HG03039 (cell line): ENCODE measurements at regions not wholly inside any gene's neighbourhood (a gene's known extent, or its start where the extent isn't known, plus 50 kb on each side); places are given as distances from the start of the nearest gene placed in this dataset.

Experiments
- ATAC-seq: cut with Tn5 transposase; IDR thresholded peaks from one replicate; pipeline ENCODE4 v1.9.1; 2021; ENCODE audit warnings: mild to moderate bottlenecking, moderate library complexity; ENCODE audit not compliant: unreplicated experiment

DNA sequence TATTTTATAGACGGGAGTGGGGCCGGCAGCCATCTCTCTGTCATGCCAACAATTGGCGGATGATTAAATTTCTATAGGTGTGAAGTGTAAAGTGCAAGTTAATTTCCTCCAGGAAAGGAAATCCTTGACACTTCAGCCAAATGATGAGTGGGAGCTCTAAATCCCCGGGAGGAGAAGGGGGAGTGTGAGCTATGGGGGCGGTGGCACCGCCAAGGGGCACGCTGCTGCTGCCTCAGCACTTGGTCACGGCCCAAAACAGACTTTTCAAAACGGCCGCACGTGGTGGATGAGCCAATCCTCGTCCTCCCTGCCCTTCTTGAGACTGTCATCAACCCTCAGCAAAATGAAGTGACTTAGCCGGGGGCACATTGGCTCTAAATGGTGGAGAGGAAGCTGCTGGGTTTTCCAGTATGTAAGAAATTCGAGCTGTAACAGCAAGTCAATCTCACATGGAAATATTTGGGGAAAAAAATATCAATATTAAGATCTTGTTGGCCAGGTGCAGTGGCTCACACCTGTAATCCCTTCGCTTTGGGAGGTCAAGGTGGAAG, 200.8 kb downstream of the TFCP2L1 start:
- no peak for ATAC-seq

DNA sequence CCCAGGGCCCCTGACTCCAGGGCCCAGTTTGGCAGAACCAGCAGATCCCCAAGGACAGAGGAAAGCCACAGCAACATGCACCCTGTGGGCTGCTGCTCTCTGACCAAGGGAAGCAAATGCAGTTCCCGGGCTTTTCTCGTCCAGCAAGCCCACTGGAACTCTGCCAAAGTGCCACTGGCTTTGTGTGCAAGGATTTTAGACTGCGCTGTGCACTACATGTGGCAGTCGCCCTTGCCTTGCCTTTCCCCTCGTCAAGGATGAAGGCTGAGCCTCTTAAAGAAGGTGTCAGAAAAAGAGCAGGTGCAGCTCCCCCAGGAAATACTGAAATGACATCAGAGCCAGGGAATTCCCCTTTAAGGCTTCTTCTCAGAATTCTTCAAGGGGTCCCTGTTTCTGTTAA, 199.2 kb downstream of the TFCP2L1 start:
- no peak for ATAC-seq

DNA sequence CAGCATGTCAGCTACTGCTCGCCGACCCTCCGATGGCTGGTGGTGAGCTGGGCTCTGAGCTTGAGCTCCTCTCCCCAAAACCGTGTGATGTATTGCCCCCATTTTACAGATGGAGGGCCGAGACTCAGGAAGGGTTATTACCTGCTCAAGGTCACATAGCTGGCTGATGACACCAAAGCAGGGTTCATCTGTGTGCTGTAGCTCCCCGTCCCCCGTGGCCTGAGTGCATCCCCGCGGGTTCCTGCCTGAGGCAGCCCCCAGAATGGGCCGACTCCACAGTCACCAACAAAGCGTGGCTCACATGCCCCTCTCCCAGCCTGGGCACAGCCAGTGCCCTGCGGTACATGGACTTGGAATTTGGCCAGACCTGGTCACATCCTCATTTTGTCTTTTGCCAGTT, 198.6 kb downstream of the TFCP2L1 start:
- no peak for ATAC-seq

DNA sequence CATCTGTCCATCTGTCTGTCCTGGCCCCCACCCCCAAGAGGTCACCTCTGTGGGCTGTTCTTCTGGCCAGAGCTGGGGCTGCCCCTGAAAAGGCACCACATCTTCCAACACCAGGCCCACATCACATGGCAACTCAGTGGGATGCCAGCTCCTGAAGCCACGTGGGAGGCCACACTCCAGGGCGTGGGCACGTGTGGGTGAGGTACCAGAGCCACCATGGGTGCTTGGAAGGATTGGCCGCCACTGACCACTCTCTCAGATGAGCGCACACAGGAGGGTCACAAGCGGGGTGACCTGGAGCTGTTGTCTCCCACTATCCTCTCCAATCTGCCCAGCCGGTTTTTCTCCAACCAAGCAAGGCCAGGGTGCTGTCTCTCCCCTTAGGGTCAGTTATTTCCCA, 197.9 kb downstream of the TFCP2L1 start:
- no peak for ATAC-seq

DNA sequence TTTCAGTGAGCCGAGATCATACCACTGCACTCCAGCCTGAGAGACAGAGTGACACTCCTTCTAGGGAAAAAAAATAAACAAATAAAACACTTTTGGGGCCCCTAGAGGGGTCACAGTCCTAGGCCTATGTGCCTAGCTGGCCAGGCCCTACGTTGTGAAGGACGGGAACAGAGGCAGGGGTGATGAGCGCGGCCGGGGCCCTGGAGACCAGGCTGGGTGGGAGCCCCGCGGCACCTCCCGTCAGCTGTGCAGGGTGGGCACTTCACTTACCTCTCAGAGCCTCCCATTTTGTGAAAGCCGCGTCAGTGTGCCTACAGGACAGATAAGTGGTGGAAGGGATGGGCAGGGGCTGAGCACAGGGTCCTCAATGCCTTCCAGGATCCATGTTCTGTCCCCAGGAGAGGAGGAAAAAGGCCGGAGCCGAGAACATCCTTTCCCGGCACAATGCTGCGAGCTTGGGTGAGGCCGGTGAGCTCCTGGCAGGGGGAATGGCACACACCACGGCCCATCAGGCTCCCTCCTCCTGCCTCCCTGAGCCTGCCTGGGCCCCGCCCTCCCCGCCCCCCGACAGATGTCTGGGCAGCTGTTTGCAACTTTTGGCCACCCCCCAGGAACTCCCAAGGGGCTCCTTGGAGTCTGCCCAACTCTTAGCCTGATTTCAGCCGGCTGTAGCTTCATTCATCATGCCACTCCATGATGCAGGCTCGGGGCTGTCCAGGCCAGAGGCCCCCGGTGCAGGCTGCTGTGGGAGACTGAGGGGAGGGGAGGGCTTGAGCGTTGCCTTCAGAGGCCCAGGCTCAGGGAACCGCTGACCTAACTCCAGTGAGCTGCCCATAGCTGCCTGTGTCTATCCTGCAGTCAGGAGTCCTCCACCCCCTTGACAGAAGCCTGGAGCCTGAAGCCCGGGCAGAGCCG, 196.5 kb downstream of the TFCP2L1 start:
- no peak for ATAC-seq

DNA sequence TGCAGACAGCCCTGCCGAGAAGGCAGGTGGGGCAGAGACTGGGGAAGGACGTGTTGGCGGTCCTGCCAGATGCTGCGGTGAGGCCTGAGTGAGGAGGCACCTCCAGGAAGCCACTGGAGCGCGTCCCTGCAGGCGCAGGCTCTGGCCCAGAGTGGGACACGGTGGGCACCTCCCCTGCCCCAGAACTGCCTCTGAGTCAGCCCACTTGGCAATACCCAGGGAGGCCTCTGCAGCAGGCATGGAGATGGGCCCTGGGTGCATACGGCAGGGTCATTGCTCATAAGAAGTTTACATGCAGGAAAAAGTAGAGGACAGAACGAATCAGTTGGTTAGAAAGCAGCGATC, 195.9 kb downstream of the TFCP2L1 start:
- no peak for ATAC-seq

DNA sequence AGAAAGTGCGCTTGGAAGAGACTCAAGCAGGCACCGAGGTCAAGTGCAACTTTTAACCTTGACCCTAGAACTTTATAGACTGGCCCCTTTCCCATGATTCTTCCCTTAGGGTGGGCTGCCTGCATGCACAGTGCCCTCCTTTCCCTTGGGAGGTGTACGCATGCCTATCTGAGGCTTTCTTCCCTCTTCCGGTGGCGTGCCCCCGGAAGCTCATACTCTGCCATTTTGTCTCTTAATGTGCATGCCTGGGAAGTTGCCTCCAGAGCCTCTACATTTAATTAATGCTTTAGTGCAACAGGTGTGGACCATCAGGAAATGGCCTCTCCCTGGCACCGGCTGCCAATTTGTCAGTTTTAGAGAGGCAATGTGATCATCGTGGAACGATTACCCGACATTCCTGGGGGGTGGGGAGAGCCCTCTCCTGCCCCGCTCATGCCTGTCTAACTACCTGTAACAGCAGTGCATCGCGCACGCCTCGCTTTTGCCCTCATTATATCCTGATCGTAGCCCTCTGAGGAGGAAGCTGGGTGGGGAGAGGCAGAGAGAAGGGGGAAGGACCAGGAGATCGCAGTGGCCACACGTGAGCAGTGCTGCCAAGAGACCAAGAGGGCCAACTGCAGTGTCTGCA, 194.8 kb downstream of the TFCP2L1 start:
- ATAC-seq = no peak

DNA sequence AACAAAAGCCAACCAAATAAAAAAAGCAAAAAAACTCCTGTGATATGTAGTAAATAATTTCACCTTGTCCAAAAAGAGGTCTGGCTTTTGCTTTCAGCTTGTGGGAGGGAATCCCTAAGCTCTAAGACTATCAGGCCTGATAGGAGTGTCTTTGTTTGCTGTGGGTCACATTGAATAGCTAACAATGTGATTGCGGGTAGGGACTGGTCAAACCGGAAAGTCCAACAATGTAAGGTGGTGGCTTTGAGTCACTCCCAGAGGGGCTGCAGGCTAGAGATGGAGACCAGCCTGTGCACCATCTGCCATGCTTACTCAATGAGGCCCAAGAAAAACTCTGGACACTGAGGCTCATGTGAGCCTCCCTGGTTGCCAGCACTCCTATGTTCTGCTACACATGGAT, 192.9 kb downstream of the TFCP2L1 start:
- ATAC-seq = no peak

DNA sequence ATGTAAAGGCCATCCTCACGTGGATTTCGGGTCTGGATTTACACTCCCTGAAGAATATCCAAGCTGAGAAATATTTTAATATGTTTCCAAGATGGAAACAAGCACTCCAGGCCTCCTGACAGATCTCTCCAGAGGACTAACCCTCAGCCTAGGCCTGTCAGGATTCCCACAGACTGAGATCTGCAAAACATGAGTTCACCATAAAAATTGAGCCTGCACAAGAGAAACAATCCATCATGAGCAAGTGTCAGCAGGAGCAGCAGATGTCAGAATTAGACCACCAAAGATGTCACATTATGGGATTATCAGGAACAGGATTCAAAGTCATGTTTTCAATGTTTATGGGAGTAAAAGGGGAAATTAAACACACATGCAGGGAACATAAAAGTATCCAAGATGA, 191.3 kb downstream of the TFCP2L1 start:
- no peak for ATAC-seq

DNA sequence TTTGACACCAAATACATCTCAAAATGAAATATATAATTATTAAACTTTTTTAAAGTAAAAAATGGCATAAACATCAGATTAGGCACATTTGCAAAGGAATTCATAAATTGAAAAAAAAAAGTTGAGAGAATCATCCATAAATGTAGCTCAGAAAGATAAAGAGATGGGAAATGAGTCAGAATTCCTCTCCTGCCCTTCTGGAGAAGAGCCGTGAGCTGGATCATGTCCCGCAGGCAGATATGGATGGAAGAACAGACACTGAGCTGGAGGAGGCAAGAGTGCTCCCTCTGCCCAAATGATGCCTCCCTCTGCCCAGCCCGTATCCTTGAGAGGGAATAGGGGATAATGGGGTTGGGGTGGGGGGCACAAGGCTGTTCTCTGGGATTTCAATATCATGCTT, 190.9 kb downstream of the TFCP2L1 start:
- ATAC-seq = no peak

DNA sequence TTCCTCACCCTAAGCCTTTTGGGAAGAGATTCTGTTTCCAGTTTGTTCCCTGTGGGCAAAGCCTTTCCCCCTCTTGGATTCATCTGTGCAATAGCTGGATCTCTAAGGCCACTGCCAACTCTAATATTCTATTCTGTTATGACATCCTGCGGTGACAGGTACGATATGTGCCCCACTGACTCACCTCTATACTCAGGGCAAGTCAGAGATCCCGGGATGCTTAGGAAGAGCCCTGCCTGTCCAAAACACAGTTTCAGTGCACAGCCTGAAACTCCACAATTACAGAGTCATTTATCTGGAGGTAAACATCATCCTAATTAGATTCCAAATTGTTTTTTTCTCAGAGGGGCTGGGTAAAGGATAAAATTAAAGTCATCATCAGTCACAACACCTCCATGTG, 190.2 kb downstream of the TFCP2L1 start:
- no peak for ATAC-seq

DNA sequence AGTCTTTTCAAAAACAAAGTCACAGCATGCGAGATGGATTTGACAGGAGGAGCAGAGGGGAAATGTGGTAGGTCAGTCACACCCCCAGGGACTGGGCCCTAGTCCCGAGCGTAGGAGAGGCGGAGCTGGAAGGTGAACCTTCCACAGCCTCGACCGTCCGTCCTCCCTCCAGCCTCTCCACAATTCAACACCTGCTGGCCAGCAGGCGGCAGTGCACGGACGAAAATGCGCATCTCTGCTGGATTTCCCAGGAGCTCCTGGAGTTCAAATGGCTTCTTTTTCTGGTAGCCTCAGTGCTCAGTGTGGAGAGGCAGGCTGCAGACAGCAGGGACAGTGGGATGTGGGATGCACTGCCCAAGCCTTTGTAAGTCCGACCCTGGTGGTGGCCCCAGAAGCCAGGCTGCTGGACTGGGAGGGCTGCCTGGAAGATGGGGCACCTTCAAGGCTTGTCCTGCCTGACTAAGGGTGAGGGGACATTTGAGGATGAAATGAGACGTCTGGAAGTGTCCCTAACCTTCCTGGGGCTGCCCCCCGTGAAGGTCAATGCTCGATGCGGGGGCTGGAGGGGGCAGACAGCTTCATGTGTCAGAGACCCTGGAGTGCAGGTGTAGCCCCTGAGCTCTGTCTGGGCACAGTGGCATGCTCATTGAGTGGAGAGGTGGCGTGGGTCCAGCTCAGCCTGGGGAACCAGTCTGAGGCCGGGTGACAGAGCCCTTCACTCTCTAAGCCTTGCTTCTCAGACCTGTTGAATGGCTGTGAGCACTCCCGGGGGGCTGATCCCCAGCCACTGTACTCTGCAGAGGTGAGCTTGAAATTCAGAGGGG, 189.5 kb downstream of the TFCP2L1 start:
- ATAC-seq = peak; percentile 49

DNA sequence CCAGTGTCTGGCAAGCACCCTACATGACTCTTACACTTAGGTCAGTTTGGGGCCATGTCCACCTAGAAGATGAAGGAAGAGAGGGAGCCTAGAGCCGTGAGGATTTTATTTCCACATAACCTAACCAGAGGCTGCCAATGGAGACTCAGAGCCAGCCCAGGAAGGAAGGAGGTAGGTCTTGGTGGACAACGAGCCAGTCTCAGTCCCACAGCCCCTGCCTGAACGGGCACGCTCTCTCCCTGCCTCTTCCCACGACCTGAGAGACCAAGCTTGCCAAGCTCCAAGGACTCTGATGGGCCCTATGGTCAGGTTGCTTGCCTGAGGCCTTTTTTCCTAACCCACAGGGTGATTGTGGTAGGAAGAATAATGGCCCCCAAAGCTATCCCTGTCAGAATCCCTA, 188.4 kb downstream of the TFCP2L1 start:
- ATAC-seq = no peak

DNA sequence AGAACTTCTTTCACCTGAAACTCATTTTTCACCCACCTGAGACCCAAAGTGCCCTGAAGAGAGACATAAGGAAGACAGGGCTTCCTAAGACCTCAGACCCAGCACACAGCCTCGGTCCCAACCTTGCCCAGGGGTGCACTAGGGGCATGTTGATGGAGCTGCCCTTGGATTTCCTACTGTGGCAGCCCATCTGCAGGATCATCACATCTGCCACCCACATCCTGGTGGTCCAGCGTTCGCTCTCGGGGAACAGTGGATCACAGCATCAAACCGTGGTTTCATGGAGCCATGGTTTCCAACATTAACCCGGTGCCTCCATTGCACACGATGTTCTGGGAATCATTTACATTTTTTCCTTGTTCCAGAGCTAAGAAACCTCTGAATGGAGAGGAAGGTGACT, 186.4 kb downstream of the TFCP2L1 start:
- ATAC-seq = no peak

DNA sequence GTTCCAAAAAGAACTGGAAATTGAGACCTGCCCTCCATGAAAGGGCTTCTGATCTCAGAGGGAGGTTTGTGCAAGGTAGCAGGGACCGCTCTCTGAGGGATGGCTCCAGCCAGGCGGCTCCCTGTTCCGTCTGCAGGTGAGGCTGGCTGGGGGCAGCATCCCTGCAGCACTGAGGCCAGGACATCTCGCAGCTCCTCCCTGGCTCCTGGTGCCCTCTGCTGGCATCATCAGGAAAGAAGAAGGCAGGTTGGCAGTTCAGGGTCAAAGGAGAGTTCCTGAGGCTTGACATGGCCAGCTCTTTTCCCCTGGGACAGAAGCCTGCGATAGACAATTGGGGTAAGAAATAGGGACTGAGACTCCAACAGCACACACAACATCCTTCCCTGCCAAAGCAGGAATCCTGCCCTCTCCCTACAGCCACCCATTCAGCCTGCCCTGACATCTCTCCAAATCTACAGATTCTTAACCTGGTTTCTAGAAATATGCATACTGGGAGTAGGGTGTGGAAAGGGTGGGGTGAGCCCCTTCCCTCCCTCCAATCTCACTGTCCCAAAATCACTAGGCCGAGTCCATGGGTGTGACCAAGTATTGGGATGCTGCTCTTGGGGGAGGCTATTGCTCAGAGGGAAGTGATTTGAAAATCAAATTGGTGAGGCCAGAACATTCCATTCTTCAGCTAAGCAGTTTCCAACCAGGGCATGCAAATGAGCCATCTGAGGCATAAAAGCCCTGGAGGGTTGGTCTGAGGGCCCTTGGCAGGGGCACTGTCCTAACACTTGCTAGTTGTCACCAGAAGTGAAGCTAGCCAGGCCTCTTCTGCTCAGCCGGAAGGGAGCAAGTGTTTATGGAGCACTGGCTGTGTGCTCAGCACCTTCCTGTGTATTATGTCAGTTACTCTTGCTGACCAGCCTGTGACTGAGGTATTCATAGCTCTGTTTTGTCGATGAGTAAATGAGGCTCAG, 185.4 kb downstream of the TFCP2L1 start:
- no peak for ATAC-seq

DNA sequence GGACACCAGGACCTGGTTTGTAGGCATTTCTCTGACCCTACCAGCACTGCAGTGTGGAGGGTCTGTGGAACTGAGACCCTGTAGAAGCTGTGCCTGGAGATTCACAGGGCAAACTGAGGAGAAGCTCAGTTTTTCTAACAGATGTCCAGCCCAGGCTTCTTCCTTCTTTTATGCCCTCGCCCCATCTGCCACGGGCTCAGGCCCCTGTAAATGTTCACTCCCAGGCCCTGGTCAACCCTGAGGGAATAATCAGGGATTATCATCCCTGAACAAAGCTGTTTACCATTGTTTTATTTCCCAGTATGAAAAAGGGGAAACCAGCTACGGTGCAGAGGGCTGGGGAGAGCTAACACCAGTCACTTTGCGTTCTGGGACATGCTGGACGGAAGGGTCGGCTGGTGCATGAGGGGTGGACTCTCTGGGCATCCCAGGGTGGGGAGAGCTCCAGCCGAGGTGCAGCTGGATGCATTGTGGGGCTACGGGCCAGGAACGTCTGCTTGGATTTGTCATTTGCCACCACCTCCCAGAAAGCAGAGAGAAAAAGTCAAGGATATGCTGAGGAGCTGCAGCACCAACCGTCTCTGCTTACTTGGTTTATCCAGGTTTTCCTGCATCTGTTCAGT, 183.8 kb downstream of the TFCP2L1 start:
- ATAC-seq = no peak

DNA sequence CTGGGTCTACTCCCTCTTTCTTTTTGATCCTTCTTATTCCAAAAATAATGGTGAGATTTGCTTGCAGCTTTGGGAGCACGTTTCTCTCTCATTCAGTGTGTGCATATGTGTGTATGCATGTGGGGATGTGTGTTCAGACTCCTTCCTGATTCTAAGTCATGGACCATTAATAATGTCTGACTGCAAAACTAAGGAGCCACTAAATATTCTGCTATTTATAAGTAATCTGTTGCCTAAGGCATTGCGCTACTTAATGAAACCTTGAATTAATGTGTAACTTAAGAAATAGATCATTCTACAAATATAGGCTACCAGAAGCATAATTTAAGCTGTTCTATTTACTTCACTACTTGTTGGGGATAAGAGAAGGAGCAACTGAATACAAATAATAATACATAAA, 182.1 kb downstream of the TFCP2L1 start:
- no peak for ATAC-seq

DNA sequence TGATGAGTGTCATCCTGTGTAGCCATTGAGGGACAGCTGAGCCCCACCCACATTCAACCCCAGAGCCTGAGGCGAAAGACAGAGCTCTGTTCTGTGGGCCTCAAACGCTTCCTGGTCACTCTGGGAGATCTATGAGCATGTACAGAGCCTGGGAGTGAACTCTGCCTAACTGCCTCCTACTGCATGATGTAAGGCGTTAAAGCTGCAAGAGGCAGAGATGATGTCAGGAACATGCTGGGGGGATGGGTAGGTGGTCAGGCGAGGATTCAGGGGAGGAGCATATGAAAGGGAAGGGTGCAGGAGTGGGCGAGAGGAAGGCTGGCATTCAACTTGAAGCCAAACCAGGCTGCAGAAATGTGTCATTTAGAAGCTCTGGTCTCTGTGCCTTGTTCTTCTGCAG, 181.0 kb downstream of the TFCP2L1 start:
- ATAC-seq = no peak

DNA sequence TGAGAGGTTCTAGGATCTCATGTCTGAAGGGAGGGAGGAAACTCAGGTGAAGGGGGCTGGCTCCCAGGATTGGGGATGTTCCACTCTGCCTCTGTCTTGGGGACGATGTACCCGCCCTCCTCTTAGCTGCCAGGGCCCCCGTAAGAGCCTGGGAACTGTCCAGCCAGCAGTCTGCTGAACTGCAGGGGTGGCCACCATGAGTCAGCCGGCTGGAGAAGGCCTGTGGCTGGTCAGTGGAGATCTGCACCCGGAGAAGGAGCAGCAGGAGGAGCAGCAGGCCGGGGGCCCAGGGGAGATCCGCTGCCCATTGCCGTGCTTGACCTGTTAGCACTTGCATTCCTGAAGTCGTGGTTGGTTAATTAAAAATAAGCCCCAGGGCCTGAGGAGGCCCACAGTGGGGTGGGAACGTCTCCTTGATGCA, 180.3 kb downstream of the TFCP2L1 start:
- no peak for ATAC-seq

DNA sequence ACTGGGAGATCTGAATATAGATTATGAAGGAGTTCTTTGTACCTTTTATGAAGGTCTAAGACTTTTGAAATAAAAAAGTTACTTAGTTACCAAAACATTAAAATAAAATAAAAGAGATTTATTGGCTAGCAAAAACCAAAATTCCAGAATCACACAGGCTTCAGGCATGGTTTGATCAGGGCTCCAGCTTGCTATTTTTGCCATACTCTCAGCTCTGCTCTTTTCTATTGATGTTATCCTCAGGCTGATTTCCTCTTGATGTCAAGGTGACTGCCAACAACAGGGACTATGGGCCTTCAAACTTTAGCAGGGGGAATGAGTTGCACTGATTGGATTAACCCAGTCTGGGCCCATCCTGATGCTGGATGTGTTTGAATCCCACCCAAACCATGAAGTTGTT, 174.1 kb downstream of the TFCP2L1 start:
- no peak for ATAC-seq
